ENCODE measurements at regions not wholly inside any gene's neighbourhood (a gene's known extent, or its start where the extent isn't known, plus 50 kb on each side); places are given as distances from the start of the nearest gene placed in this dataset.

DNA sequence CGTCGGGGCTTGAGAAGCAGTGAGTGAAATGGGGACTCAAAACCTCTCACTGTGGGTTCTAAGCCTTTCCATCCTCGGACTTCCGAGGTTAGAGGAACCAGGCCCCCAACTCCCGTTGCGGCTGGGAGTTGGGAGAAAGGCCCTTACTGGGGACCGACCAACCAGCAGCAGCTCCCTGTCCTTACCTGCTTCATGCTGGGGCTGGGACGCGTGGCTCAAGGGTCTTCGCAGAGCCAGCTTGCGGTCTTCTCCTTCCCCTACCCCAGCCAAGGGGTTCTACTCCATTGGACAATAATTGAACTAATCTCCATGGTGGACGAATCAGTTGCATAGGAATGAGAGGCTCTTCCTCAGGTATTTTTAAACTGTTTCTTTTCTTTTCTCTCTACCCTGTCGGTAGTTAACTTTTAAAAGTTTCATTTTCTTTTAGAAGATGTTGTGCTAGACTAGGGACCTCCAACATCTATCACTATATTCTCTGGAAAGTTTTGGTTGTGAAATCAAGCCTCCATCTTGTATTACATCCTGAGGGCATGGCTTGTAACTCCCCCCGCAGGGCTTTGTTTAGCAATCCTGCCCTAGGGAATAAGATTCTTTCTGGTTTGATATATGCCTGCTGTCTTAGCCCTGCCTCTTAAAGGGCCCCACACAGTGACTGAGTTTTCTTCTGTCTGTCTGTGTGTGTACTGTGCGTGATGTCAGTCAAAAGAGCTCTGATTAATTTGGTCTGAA, 1027.1 kb upstream of the PCDH9 start:
- H3K4me1 ChIP-seq (ENCODE audit: control insufficient read depth in 4 of 4, insufficient read depth in 4 of 4, low read length in 3 of 4) = no peaks in the 10 kb centered on the region
- DNase-seq (ENCODE audit: low spot score) = no peak
- H3K9ac ChIP-seq (ENCODE audit: low read depth in 1 of 2, low read length in 2 of 2) = no peak overlapping the region
- no peaks in the 10 kb centered on the region for H3K27me3 ChIP-seq (ENCODE audit: control insufficient read depth in 4 of 4, insufficient read depth in 4 of 4, low read length in 3 of 4)
- H3K4me3 ChIP-seq (ENCODE audit: low read depth in 1 of 3, low read length in 3 of 3) = no peak overlapping the region
- no peaks in the 10 kb centered on the region for H3K36me3 ChIP-seq (ENCODE audit: control insufficient read depth in 4 of 4, insufficient read depth in 3 of 4, low read depth in 1 of 4, low read length in 3 of 4)
- TF ChIP-seq HNF4G (IDR thresholded peaks at IDR 0.05) (no peak), RAD21 (IDR thresholded peaks at IDR 0.05) (no peak), NR2F2 (IDR thresholded peaks at IDR 0.05) (no peak), TAF1 (conservative IDR thresholded peaks at IDR 0.05) (no peak), FOXA2 (IDR thresholded peaks at IDR 0.05) (no peak), JUND (IDR thresholded peaks at IDR 0.05) (no peak), RXRA (IDR thresholded peaks at IDR 0.05) (no peak)
- TF ChIP-seq, protein P1, sequence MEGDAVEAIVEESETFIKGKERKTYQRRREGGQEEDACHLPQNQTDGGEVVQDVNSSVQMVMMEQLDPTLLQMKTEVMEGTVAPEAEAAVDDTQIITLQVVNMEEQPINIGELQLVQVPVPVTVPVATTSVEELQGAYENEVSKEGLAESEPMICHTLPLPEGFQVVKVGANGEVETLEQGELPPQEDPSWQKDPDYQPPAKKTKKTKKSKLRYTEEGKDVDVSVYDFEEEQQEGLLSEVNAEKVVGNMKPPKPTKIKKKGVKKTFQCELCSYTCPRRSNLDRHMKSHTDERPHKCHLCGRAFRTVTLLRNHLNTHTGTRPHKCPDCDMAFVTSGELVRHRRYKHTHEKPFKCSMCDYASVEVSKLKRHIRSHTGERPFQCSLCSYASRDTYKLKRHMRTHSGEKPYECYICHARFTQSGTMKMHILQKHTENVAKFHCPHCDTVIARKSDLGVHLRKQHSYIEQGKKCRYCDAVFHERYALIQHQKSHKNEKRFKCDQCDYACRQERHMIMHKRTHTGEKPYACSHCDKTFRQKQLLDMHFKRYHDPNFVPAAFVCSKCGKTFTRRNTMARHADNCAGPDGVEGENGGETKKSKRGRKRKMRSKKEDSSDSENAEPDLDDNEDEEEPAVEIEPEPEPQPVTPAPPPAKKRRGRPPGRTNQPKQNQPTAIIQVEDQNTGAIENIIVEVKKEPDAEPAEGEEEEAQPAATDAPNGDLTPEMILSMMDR (IDR thresholded peaks at IDR 0.05; ENCODE audit: low read depth, low read length, missing input control) = no peak
- TF ChIP-seq, protein P2, sequence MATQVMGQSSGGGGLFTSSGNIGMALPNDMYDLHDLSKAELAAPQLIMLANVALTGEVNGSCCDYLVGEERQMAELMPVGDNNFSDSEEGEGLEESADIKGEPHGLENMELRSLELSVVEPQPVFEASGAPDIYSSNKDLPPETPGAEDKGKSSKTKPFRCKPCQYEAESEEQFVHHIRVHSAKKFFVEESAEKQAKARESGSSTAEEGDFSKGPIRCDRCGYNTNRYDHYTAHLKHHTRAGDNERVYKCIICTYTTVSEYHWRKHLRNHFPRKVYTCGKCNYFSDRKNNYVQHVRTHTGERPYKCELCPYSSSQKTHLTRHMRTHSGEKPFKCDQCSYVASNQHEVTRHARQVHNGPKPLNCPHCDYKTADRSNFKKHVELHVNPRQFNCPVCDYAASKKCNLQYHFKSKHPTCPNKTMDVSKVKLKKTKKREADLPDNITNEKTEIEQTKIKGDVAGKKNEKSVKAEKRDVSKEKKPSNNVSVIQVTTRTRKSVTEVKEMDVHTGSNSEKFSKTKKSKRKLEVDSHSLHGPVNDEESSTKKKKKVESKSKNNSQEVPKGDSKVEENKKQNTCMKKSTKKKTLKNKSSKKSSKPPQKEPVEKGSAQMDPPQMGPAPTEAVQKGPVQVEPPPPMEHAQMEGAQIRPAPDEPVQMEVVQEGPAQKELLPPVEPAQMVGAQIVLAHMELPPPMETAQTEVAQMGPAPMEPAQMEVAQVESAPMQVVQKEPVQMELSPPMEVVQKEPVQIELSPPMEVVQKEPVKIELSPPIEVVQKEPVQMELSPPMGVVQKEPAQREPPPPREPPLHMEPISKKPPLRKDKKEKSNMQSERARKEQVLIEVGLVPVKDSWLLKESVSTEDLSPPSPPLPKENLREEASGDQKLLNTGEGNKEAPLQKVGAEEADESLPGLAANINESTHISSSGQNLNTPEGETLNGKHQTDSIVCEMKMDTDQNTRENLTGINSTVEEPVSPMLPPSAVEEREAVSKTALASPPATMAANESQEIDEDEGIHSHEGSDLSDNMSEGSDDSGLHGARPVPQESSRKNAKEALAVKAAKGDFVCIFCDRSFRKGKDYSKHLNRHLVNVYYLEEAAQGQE (IDR thresholded peaks at IDR 0.05) = no peak
- H3K27ac ChIP-seq (ENCODE audit: low read depth in 1 of 2, low read length in 2 of 2) = no peak overlapping the region
- no peaks in the 10 kb centered on the region for H3K9me3 ChIP-seq (ENCODE audit: control insufficient read depth in 4 of 4, low read length in 3 of 4)
- WGBS = 84% methylated on average over 15 of the region's 15 CpGs

DNA sequence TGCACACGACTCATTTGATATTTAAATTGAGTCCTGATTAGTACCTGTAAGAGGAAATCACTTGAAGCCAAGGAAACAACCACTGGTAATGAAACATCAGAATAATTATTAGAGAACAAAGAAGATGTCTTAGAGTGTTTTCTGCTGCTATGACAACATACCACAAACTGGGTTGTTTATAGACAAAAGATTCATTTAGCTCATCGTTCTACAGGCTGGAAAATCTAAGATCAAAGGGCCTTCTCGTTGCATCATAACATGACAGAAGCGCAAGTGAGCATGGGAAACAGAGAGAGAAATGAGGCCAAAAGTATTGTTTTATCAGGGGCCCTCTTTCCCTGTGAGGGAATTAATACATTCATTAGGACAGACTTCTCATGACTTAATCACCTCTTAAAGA, 1024.0 kb upstream of the PCDH9 start:
- Histone ChIP-seq H3K9me3 (ENCODE audit: control insufficient read depth in 4 of 4, low read length in 3 of 4) (no peaks in the 10 kb centered on the region), H3K4me1 (ENCODE audit: control insufficient read depth in 4 of 4, insufficient read depth in 4 of 4, low read length in 3 of 4) (no peaks in the 10 kb centered on the region), H3K27me3 (ENCODE audit: control insufficient read depth in 4 of 4, insufficient read depth in 4 of 4, low read length in 3 of 4) (no peaks in the 10 kb centered on the region), H3K9ac (ENCODE audit: low read depth in 1 of 2, low read length in 2 of 2) (no peak overlapping the region), H3K27ac (ENCODE audit: low read depth in 1 of 2, low read length in 2 of 2) (no peak overlapping the region), H3K36me3 (ENCODE audit: control insufficient read depth in 4 of 4, insufficient read depth in 3 of 4, low read depth in 1 of 4, low read length in 3 of 4) (no peaks in the 10 kb centered on the region), H3K4me3 (ENCODE audit: low read depth in 1 of 3, low read length in 3 of 3) (no peak overlapping the region)
- TF ChIP-seq, protein P2 (IDR thresholded peaks at IDR 0.05) = no peak
- TF ChIP-seq, protein P3, sequence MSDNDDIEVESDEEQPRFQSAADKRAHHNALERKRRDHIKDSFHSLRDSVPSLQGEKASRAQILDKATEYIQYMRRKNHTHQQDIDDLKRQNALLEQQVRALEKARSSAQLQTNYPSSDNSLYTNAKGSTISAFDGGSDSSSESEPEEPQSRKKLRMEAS (IDR thresholded peaks at IDR 0.05) = no peak
- TF ChIP-seq, protein P4, sequence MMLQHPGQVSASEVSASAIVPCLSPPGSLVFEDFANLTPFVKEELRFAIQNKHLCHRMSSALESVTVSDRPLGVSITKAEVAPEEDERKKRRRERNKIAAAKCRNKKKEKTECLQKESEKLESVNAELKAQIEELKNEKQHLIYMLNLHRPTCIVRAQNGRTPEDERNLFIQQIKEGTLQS (IDR thresholded peaks at IDR 0.05) = no peak
- no peak for TF ChIP-seq JUND (IDR thresholded peaks at IDR 0.05)
- 59% methylated on average over 4 of the region's 4 CpGs for WGBS
- no peak for DNase-seq (ENCODE audit: low spot score)
